KG1 (cell line): ENCODE measurements at regions not wholly inside any gene's neighbourhood (a gene's known extent, or its start where the extent isn't known, plus 50 kb on each side); places are given as distances from the start of the nearest gene placed in this dataset.

Experiments used
- DNase-seq: peaks from one replicate; lab custom pipeline; 2025; lab: John Stamatoyannopoulos, UW

- DNase-seq: no peak
Measured at GRCh38 chr22:44555597-44555996, 57.6 kb upstream of the RTL6 start.

GRCh38 chr22:44555046-44555445 is 57.0 kb upstream of the RTL6 start:
- DNase-seq: no peak

- DNase-seq: no peak
Measured at GRCh38 chr22:44554411-44554810, 56.4 kb upstream of the RTL6 start.

GRCh38 chr22:44550711-44551491 is 52.9 kb upstream of the RTL6 start:
- DNase-seq: no peak

- DNase-seq: no peak
Measured at GRCh38 chr22:44549701-44550100, 51.7 kb upstream of the RTL6 start.

- DNase-seq: no peak
Measured at GRCh38 chr22:44548981-44549380, 50.9 kb upstream of the RTL6 start.
